ENCODE measurements at regions not wholly inside any gene's neighbourhood (a gene's known extent, or its start where the extent isn't known, plus 50 kb on each side); places are given as distances from the start of the nearest gene placed in this dataset.

DNA sequence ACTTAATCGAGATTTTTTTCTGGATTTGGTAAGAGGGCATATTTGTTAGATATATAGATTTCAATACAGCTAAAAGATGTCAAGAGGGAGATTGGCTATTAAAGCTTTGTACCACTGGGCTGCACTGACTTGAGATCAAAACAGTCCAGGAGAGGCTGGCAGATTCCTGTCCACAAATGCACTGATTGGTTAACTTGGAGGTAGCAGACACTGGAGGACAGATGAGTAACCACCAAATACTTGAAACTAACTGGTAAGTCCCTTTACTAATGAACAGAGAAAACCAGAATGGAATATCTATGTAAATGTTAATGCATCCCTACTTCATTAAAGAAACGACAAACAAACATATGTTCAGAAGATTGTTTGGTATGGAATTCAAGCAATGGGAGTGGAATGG, 416.6 kb downstream of the LRIG3 start:
- no peak overlapping the region for H2BK120ac ChIP-seq (ENCODE audit: low read depth, low read length)
- ATAC-seq (ENCODE audit: low read depth) (no peak), DNase-seq (peak; percentile 53)
- H3K9me1 ChIP-seq (ENCODE audit: insufficient read depth, low read length): peaks cover 13% of the 10 kb centered on the region
- no peak overlapping the region for H3K14ac ChIP-seq (replicated peaks; ENCODE audit: low read depth, low read length)
- H3K27me3 ChIP-seq (ENCODE audit: control insufficient read depth, insufficient read depth, low read length): no peaks in the 10 kb centered on the region
- TF ChIP-seq MXI1 (IDR thresholded peaks at IDR 0.05; ENCODE audit: borderline replicate concordance, low read depth, low read length): no peak
- TF ChIP-seq FOS (IDR thresholded peaks at IDR 0.05; ENCODE audit: low read depth, low read length): no peak
- TF ChIP-seq SMC3 (IDR thresholded peaks at IDR 0.05; ENCODE audit: low read depth, low read length): no peak
- no peak for TF ChIP-seq RAD21 (IDR thresholded peaks at IDR 0.05; ENCODE audit: low read length)
- TF ChIP-seq, protein P1, sequence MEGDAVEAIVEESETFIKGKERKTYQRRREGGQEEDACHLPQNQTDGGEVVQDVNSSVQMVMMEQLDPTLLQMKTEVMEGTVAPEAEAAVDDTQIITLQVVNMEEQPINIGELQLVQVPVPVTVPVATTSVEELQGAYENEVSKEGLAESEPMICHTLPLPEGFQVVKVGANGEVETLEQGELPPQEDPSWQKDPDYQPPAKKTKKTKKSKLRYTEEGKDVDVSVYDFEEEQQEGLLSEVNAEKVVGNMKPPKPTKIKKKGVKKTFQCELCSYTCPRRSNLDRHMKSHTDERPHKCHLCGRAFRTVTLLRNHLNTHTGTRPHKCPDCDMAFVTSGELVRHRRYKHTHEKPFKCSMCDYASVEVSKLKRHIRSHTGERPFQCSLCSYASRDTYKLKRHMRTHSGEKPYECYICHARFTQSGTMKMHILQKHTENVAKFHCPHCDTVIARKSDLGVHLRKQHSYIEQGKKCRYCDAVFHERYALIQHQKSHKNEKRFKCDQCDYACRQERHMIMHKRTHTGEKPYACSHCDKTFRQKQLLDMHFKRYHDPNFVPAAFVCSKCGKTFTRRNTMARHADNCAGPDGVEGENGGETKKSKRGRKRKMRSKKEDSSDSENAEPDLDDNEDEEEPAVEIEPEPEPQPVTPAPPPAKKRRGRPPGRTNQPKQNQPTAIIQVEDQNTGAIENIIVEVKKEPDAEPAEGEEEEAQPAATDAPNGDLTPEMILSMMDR (conservative IDR thresholded peaks at IDR 0.05; ENCODE audit: low read depth, low read length): no peak
- TF ChIP-seq, protein P2, sequence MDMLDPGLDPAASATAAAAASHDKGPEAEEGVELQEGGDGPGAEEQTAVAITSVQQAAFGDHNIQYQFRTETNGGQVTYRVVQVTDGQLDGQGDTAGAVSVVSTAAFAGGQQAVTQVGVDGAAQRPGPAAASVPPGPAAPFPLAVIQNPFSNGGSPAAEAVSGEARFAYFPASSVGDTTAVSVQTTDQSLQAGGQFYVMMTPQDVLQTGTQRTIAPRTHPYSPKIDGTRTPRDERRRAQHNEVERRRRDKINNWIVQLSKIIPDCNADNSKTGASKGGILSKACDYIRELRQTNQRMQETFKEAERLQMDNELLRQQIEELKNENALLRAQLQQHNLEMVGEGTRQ (IDR thresholded peaks at IDR 0.05; ENCODE audit: low read depth, low read length): no peak
- TF ChIP-seq MAZ (IDR thresholded peaks at IDR 0.05; ENCODE audit: borderline replicate concordance, low read depth, low read length): no peak
- no peak for TF ChIP-seq POLR2A (IDR thresholded peaks at IDR 0.05; ENCODE audit: low read depth, low read length)
- no peak for TF ChIP-seq RFX5 (IDR thresholded peaks at IDR 0.05; ENCODE audit: low read depth, low read length)
- TF ChIP-seq, protein P3, sequence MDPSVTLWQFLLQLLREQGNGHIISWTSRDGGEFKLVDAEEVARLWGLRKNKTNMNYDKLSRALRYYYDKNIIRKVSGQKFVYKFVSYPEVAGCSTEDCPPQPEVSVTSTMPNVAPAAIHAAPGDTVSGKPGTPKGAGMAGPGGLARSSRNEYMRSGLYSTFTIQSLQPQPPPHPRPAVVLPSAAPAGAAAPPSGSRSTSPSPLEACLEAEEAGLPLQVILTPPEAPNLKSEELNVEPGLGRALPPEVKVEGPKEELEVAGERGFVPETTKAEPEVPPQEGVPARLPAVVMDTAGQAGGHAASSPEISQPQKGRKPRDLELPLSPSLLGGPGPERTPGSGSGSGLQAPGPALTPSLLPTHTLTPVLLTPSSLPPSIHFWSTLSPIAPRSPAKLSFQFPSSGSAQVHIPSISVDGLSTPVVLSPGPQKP (IDR thresholded peaks at IDR 0.05; ENCODE audit: borderline replicate concordance, low read depth, low read length): no peak
- no peak for TF ChIP-seq BHLHE40 (IDR thresholded peaks at IDR 0.05; ENCODE audit: low read depth, low read length)
- TF ChIP-seq MAFK (IDR thresholded peaks at IDR 0.05; ENCODE audit: low read depth, low read length): no peak
- TF ChIP-seq RCOR1 (IDR thresholded peaks at IDR 0.05; ENCODE audit: insufficient replicate concordance, low read length): no peak
- no peak for TF ChIP-seq CEBPB (IDR thresholded peaks at IDR 0.05; ENCODE audit: low read depth, low read length)
- TF ChIP-seq CHD1 (IDR thresholded peaks at IDR 0.05; ENCODE audit: low read depth, low read length): no peak
- dilution Hi-C loops (cut with HindIII; ENCODE audit: low sequenced_read_pairs, unreplicated experiment) (no loop called here), intact Hi-C loops (cut with micrococcal nuclease) (no loop called here), in situ Hi-C loops (cut with MboI; ENCODE audit: low sequenced_read_pairs) (no loop called here)
- H4K8ac ChIP-seq (ENCODE audit: low read depth in 2 of 2, low read length in 2 of 2): peak overlapping the region in 1 of 2 experiments; percentile 4; a peak in 1 of 4 replicates
- BruUV-seq (replicated peaks): no TSS peak
- no peak overlapping the region; the same call in 2 of the 3 replicates for H2BK15ac ChIP-seq (ENCODE audit: low read depth, low read length)
- H4K91ac ChIP-seq (ENCODE audit: insufficient read depth, low read depth, low read length): no peak overlapping the region
- no peaks in the 10 kb centered on the region for H4K20me1 ChIP-seq (ENCODE audit: insufficient read depth, low read length)
- peak overlapping the region; percentile 26; the same call in 1 of the 2 replicates for H3K18ac ChIP-seq (ENCODE audit: low read depth, low read length)
- H4K5ac ChIP-seq (ENCODE audit: low read depth, low read length): no peak overlapping the region
- H2AK9ac ChIP-seq (replicated peaks; ENCODE audit: low read depth, low read length, poor library complexity): no peak overlapping the region
- POLR2A ChIA-PET (ENCODE audit: unreplicated experiment): no interaction called here
- no CpG with 5 or more reads among the region's 2 CpGs for whole genome bisulfite sequencing, 2 experiments (ENCODE audit: extremely low coverage in 2 of 2, insufficient read length in 1 of 2)
- H3K9me3 ChIP-seq (ENCODE audit: control insufficient read depth, insufficient read depth, low read length): no peaks in the 10 kb centered on the region
- H2BK5ac ChIP-seq (ENCODE audit: low read depth, low read length, poor library complexity, severe bottlenecking): peak overlapping the region; percentile 17
- H3K4ac ChIP-seq (ENCODE audit: low read depth, low read length): peak overlapping the region; percentile 47; the same call in 1 of the 2 replicates
- no peak overlapping the region for H3K4me3 ChIP-seq (ENCODE audit: insufficient read depth, low read depth, low read length)
- CTCF ChIA-PET: no interaction called here
- H3K56ac ChIP-seq (ENCODE audit: extremely low read depth, insufficient read depth, low read length): no peak overlapping the region
- peak overlapping the region; percentile 38; the same call in 1 of the 2 replicates for H2BK20ac ChIP-seq (ENCODE audit: low read depth, low read length)
- no peaks in the 10 kb centered on the region for H3K36me3 ChIP-seq (ENCODE audit: control insufficient read depth, insufficient read depth, low read length)
- no peak overlapping the region for H3K4me2 ChIP-seq (ENCODE audit: low read depth, low read length)
- no peak overlapping the region for H2AFZ ChIP-seq (replicated peaks; ENCODE audit: low read length, poor library complexity)
- H2AK5ac ChIP-seq (ENCODE audit: low read depth, low read length): 0 out of 2 replicates have a peak overlapping the region, but pooled peaks have one; percentile 35
- no peaks in the 10 kb centered on the region for H3K79me1 ChIP-seq (ENCODE audit: low read depth in 1 of 2, low read length in 2 of 2)
- no peak overlapping the region for H3K9ac ChIP-seq (ENCODE audit: low read depth, low read length)
- no peak overlapping the region for H3K23ac ChIP-seq (ENCODE audit: low read depth, low read length)
- no peak overlapping the region for H3K27ac ChIP-seq (ENCODE audit: insufficient read depth, low read length)
- H3K4me1 ChIP-seq (ENCODE audit: control insufficient read depth, insufficient read depth, low read length): peaks cover 11% of the 10 kb centered on the region
